AG09309 (cell line): ENCODE measurements at regions not wholly inside any gene's neighbourhood (a gene's known extent, or its start where the extent isn't known, plus 50 kb on each side); places are given as distances from the start of the nearest gene placed in this dataset.

Experiments used
- DNase-seq: peaks from one replicate; pipeline ENCODE4 v3.0.0-alpha.2; 2010; ENCODE audit warnings: low read depth
- H3K4me3 ChIP-seq: 2 replicates; pipeline ENCODE4 v1.5.1; 2011; ENCODE audit warnings: mild to moderate bottlenecking, low read depth, low read length, moderate library complexity; ENCODE audit not compliant: control insufficient read depth
- TF ChIP-seq, protein P1 (sequence below): IDR thresholded peaks from 2 replicates; pipeline ENCODE4 v1.5.1; 2011; ENCODE audit warnings: mild to moderate bottlenecking, low read depth, low read length, inconsistent platforms; ENCODE audit not compliant: insufficient read depth, control insufficient read depth; ENCODE audit errors: missing control alignments

DNA sequence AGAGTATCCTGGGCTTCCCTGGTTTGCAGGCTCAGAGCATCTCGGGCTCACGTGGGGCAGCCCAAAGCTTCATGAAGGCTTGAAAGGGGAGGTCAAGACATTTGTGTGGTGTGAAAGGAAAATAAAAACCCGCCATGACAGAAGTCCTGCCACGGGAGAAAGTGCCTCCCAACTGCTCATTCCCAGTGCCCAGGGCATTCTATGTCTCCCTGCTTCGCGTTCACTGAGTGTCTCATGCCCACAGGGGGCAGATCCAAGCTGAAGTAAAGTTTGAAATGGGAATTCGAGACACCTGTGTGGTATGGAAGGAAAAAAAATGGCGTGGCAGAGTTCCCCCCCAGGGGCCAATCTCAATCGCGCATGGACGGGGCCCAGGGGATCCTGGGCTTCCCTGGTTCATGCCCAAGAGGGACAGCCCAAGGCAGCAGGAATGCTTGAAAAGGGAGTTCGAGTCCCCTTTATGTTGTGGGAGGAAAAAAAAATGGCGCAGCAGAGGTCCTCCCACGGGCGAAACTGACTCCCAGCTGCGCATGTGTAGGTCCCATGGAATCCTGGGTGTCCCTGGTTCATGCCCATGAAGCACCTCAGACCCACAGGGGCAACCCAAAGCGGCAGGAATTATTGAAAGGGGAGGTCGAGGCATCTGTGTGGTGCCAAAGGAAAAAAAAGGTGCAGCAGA lies 576.7 kb downstream of the ALG10 start:
- DNase-seq, result no peak
- TF ChIP-seq, protein P1, sequence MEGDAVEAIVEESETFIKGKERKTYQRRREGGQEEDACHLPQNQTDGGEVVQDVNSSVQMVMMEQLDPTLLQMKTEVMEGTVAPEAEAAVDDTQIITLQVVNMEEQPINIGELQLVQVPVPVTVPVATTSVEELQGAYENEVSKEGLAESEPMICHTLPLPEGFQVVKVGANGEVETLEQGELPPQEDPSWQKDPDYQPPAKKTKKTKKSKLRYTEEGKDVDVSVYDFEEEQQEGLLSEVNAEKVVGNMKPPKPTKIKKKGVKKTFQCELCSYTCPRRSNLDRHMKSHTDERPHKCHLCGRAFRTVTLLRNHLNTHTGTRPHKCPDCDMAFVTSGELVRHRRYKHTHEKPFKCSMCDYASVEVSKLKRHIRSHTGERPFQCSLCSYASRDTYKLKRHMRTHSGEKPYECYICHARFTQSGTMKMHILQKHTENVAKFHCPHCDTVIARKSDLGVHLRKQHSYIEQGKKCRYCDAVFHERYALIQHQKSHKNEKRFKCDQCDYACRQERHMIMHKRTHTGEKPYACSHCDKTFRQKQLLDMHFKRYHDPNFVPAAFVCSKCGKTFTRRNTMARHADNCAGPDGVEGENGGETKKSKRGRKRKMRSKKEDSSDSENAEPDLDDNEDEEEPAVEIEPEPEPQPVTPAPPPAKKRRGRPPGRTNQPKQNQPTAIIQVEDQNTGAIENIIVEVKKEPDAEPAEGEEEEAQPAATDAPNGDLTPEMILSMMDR, result no peak
- H3K4me3 ChIP-seq, result no peak overlapping the region

DNA sequence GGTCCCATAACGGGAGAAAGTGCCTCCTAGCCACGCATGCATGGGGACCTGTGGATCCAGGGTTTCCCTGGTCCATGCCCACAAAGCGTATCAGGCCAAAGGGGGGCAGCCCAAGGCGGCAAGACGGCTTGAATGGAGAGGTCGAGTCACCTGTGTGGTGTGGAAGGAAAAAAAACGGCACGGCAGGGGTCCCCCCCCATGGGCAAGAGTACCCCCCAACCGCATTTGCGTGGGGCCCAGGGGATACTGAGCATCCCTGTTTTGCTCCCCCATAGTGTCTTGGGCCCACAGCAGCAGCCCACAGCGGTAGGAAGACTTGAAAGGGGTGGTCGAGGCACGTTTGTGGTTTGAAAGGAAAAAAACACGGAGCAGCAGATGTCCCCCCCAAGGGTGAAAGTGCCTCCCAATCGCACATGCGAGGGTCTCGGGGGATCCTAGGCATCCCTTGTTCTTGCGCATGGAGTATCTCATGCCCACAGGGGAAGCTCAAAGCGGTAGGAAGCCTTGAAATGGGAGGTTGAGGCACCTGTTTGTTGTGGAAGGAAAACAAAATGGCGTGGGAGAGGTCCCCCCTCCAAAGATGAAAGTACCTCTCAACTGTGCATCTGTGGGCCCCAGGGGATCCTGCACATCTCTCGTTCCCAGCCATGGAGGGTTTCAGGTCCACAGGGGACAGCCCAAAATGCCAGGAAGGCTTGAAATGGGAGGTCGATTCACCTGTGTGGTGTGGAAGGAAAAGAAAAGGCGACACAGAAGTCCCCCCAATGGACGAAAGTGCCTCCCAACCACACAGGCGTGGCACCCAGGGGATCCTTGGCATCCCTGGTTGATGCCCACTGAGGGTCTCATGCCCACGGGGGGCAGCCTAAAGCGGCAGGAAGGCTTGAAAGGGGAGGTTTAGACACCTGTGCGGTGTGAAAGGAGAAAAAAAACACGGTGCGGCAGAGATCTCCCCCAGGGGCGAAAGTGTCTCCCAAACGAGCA lies 577.5 kb downstream of the ALG10 start:
- no peak for DNase-seq
- no peak overlapping the region for H3K4me3 ChIP-seq
- TF ChIP-seq, protein P1, result no peak

DNA sequence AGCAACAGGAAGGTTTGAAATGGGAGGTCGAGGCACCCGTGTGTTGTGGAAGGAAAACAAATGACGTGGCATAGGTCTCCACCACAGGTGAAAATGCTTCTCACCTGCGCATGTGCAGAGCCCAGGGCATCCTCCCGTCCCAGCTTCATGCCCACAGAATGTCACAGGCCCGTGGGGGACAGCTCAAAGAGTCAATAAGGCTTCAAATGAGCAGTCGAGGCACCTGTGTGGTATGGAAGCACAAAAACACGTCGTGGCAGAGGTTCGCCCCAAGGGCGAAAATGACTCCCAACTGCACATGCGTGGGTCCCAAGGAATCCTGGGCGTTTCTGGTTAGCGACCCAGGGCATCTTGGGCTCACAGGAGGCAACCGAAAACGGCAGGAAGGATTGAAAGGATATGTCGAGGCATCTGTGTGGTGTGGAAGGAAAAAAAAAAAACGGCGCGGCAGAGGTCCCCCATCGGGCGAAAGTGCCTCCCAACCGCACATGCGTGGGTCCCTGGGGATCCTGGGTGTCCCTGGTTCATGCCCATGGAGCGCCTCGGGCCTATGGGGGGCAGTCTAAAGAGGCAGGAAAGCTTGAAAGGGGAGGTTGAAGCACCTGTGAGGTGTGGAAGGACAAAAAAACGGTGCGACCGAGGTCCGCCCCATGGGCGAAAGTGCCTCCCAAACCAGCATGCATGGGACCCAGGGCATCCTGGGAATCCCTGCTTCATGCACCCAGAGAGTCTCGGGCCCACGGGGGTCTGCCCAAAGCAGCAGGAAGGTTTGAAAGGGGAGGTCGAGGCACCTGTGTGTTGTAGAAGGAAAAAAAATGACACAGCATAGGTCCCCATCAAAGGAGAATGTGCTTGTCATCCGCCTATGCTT lies 578.5 kb downstream of the ALG10 start:
- no peak for DNase-seq
- TF ChIP-seq, protein P1, result no peak
- H3K4me3 ChIP-seq, result no peak overlapping the region

- no peak overlapping the region for H3K4me3 ChIP-seq
- TF ChIP-seq, protein P1, result no peak
- no peak for DNase-seq
These were observed 579.4 kb downstream of the ALG10 start for GRCh38 chr12:34601689-34602088.

DNA sequence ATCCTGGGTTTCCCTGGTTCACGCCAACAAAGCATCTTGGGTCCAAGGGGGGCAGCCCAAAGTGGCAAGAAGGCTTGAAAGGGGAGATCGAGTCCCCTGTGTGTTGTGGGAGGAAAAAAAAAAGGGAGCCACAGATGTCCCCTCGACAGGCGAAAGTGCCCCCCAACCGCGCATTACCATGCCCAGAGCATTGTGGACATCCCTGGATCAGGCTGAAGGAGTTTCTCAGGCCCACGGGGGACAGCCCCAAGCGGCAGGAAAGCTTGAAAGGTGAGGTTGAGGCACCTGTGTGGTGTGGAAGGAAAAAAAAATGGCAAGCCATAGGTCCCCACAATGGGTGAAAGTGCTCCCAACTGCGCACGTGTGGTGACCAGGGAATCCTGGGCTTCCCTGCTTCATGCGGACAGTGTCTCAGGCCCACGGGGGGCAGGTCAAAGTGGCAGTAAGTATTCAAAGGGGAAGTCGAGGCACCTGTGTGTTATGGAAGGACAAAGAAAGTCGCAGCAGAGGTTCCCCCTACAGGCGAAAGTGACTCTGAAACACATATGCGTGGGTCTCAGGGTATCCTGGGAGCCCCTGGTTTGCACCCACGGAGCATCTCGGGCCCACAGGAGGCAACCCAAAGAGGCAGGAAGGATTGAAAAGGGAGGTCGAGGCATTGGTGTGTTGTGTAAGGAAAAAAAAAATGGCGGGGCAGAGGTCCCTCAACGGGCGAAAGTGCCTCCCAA lies 580.1 kb downstream of the ALG10 start:
- TF ChIP-seq, protein P1, result no peak
- no peak for DNase-seq
- H3K4me3 ChIP-seq, result no peak overlapping the region
